GM12874 (cell line): ENCODE measurements at regions not wholly inside any gene's neighbourhood (a gene's known extent, or its start where the extent isn't known, plus 50 kb on each side); places are given as distances from the start of the nearest gene placed in this dataset.

ENCODE experiments used
- TF ChIP-seq, protein P1 (sequence below): IDR thresholded peaks from 2 replicates; pipeline ENCODE4 v1.5.1; 2011; ENCODE audit warnings: low read depth, mild to moderate bottlenecking, control low read depth, low read length, moderate library complexity; ENCODE audit not compliant: insufficient read depth

DNA sequence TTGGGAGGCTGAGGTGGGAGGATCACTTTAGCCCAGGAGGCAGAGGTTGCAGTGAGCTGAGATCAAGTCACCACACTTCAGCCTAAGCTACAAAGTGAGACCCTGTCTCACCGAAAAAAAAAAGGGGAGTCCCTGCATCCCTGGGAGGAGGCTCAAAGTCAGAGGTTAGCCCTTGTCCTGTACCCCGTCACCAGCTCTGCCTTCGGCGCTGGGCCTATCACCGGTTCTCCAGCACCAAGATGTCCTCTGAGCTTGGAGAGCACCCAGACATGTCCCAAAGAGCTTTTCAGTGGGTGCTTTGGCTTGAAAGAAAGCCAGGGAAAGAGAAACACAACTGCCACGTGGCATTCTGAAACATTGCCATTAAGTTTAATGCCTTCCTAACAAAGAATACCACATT, 356.9 kb upstream of the TSHZ3 start:
- TF ChIP-seq, protein P1, sequence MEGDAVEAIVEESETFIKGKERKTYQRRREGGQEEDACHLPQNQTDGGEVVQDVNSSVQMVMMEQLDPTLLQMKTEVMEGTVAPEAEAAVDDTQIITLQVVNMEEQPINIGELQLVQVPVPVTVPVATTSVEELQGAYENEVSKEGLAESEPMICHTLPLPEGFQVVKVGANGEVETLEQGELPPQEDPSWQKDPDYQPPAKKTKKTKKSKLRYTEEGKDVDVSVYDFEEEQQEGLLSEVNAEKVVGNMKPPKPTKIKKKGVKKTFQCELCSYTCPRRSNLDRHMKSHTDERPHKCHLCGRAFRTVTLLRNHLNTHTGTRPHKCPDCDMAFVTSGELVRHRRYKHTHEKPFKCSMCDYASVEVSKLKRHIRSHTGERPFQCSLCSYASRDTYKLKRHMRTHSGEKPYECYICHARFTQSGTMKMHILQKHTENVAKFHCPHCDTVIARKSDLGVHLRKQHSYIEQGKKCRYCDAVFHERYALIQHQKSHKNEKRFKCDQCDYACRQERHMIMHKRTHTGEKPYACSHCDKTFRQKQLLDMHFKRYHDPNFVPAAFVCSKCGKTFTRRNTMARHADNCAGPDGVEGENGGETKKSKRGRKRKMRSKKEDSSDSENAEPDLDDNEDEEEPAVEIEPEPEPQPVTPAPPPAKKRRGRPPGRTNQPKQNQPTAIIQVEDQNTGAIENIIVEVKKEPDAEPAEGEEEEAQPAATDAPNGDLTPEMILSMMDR = no peak

DNA sequence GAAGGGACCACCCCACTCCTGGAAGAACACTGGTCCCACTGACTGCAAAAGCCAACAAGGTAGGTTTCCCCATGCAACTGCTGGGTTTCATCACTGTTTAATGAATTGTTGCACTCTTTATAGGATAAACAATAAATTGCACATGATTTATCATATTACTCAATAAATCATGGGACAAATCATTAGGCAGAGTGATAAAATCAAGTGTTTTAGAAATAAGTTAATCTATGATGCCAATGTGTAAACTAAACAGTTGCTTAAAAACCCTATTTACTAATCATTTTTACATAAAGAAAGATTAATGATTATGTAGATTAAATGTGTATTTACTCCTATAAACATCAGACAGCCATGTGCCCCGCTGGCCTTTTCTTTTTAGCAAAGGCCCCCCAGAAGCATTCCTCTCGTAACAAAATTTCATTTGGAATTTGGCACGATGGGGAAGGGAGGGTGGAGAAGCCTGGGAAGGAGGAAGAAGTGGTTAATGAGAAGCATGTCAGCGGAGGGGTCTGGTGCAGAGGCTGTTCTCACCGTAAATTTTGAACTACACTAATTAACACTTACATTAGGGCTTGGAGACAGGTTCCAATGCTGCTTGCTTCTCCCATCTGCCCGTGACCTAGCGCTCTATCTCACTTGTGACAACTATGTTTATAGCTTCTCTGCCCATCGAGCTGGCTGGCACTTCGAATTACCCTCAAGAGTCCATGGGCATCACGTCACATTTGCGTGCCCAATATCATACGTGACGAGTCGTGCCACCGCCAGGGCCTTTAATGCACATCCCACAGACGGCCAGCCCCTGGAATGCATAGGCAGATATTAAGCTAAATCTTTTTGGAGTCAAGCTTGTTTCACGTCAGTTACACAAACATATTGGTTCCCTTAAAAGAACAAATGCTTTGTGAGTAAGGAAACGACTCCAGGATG, 357.7 kb upstream of the TSHZ3 start:
- TF ChIP-seq, protein P1 = no peak

DNA sequence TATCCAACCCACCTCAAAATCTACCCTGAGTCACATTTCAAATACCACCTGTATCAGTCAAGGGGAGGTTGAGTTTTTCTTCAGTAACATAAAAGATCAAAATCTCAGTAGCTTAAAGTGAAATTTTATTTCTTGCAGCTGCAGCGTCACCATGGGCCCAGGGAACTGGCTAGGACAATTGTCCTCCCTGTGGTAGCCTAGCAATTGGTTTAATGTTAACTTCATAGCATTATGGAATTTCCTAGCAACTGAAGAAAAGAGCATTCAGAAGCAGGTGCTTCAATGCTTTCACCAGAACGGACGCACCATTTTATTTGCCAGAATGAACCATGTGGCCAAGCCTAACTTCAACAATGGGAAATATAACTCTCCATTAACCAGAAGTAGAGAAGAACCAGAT, 359.3 kb upstream of the TSHZ3 start:
- TF ChIP-seq, protein P1 = no peak

DNA sequence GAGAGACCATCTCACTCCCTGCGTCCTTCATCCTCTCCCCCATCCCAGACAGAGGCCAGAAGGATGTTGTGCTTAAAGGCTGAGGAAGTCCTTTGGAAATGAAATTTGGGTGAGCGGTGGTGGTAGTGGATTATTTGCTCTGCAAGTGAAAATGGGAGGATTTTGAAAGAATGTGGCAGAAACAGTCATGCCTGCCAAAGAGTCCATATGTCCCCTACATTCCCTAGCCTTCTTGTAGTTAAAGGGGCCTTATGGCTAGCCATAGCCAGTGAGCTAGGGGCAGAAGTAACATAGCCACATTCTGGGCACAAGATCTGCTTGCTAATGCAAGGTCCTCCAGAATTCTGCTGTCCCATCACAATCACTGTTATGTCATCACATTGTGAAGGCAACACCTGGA, 360.2 kb upstream of the TSHZ3 start:
- TF ChIP-seq, protein P1 = no peak

DNA sequence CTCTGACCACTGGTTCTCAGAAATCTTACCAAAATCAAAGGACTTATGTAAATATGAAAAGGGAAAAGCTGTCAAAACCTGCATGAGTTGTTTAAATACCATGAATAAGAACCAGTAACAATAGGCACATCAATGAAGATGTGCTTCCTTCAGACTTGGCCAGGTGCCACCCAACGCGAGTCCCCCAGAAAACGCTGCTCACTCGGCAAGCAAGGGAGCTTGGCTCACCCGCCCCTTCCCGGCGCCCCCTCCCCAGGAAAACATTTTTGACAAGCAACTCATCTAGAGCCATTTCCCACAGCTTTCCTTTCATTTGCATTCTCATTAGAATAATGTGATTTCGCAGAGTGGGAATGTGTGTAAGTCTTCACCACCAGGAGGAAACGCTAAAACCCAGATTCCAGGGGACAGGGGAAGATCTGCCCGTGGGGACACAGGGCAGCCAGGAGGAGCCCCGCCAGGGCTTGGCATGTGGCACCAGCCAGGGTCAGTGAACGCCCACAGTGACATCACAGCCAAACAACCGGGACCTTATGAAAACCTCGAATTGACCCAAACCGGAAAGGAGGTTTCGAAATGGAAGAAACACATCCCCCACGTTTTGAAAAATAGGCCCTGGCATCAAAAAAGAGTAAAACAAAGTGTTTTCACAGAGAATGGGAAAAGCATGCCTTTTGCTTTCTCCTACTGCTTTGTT, 366.2 kb upstream of the TSHZ3 start:
- TF ChIP-seq, protein P1 = no peak

DNA sequence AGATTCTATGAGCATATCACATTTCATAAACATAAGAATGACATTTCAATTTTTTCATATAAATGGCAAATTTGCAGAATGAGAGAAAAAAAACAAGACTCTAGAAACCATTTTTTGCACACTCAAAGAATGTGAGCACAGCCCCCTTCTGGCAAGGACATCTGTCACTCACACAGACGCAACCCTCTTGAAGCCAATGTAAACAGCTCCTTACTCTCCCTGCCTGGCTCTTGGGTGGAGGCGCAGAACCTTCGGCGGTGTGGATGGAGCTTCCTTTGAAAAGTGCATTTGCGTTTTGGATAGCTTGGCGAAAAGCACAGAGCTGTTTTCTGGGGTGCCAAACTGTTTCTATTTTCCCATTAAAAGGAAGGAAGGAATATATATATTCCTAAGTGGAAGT, 367.6 kb upstream of the TSHZ3 start:
- TF ChIP-seq, protein P1 = no peak

DNA sequence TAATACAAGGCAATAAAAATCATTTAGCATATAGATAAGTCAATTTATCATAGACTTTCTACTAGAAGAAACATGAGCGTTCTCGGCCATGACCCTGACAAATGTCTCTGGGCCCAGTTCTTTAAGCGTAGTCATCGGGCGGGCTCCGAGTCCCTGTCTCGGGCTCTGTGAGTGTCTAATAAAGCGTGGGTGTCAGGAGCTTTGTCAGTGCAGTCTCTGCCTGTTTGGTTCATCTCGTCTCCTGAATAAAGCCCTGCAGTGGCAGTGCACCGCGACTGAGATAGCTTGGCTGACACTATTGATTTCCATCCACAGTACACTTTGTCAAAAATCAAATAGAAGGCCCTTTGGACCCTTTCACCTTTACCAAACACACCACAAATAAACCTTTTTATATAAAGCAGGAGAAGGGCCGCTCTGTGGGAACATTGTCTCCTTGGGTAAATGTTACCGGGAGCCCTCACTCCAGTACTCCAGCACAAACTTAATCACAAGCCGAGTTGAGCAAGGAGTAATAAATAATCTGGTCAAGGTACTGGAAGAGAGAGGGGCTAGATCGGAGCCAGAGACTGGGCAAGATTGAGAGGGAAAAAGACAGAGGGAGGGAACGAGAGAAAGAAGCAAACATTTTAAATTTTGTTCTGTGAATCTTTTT, 368.2 kb upstream of the TSHZ3 start:
- TF ChIP-seq, protein P1 = no peak
